ENCODE measurements at regions not wholly inside any gene's neighbourhood (a gene's known extent, or its start where the extent isn't known, plus 50 kb on each side); places are given as distances from the start of the nearest gene placed in this dataset.

DNA sequence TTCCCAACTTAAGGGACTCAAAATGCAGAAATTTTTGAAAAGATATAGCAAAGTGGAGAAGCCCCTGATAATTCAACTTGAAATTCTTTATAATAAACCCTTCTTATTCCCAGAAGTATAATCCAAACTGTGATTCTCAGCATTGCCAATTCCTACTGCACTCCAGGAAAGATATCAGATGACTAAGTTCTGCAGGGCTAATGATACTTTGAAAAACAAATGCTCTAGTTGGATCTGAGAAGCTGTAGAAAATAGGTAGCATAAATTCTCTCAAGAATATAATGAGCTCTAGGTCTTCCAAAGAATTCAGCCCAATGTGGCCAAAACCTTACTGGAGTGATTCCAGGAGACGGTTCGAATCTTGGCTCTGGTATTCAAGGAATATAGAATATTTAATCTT is 294.0 kb upstream of the PTBP2 start:
- H3K9me3 Mint-ChIP-seq (ENCODE audit: low read depth, unreplicated experiment), result no peaks in the 10 kb centered on the region
- no peak for DNase-seq
- H3K27ac Mint-ChIP-seq (ENCODE audit: unreplicated experiment), result no peak overlapping the region
- no TSS peak for BruUV-seq (replicated peaks)
- H3K4me3 Mint-ChIP-seq (ENCODE audit: low read depth, unreplicated experiment), result no peak overlapping the region
- H3K36me3 Mint-ChIP-seq (ENCODE audit: insufficient read depth, unreplicated experiment), result no peaks in the 10 kb centered on the region
- H3K27me3 Mint-ChIP-seq (ENCODE audit: unreplicated experiment), result no peaks in the 10 kb centered on the region
- CTCF ChIA-PET, result no interaction called here
- no peaks in the 10 kb centered on the region for H3K4me1 Mint-ChIP-seq (ENCODE audit: low read depth, unreplicated experiment)
- intact Hi-C loops (cut with micrococcal nuclease; ENCODE audit: unreplicated experiment), result no loop called here
- TF ChIP-seq, protein P1, sequence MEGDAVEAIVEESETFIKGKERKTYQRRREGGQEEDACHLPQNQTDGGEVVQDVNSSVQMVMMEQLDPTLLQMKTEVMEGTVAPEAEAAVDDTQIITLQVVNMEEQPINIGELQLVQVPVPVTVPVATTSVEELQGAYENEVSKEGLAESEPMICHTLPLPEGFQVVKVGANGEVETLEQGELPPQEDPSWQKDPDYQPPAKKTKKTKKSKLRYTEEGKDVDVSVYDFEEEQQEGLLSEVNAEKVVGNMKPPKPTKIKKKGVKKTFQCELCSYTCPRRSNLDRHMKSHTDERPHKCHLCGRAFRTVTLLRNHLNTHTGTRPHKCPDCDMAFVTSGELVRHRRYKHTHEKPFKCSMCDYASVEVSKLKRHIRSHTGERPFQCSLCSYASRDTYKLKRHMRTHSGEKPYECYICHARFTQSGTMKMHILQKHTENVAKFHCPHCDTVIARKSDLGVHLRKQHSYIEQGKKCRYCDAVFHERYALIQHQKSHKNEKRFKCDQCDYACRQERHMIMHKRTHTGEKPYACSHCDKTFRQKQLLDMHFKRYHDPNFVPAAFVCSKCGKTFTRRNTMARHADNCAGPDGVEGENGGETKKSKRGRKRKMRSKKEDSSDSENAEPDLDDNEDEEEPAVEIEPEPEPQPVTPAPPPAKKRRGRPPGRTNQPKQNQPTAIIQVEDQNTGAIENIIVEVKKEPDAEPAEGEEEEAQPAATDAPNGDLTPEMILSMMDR (IDR thresholded peaks at IDR 0.05; ENCODE audit: unreplicated experiment), result no peak

DNA sequence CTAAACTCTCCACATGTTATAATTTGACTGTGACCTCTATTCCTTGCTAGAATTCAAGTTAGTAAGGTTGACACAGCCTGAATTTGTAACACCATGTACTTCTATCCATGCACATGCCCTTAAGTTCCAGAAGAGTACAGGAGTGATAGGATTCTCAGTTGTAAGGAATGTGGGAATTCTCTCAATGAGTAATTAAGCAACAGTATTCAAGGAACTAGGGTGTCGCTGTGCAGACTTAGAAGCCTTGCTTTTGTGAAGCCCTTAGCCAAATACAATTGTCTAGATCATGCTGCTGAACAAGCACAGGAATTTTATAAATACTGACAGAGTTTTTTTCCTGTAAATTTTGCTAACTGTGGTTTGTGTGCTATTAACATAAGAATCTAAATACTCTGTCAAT is 276.3 kb upstream of the PTBP2 start:
- no TSS peak for BruUV-seq (replicated peaks)
- intact Hi-C loops (cut with micrococcal nuclease; ENCODE audit: unreplicated experiment), result loop anchor here (10.0 kb wide), 1 partner anchor 59 kb away; no protein-coding TSS in a partner anchor
- no peak for DNase-seq
- Mint-ChIP-seq H3K9me3 (ENCODE audit: low read depth, unreplicated experiment) (peaks cover 2% of the 10 kb centered on the region), H3K36me3 (ENCODE audit: insufficient read depth, unreplicated experiment) (no peaks in the 10 kb centered on the region), H3K4me3 (ENCODE audit: low read depth, unreplicated experiment) (no peak overlapping the region), H3K27me3 (ENCODE audit: unreplicated experiment) (no peaks in the 10 kb centered on the region), H3K27ac (ENCODE audit: unreplicated experiment) (no peak overlapping the region), H3K4me1 (ENCODE audit: low read depth, unreplicated experiment) (no peaks in the 10 kb centered on the region)
- TF ChIP-seq, protein P1 (IDR thresholded peaks at IDR 0.05; ENCODE audit: unreplicated experiment), result no peak
- CTCF ChIA-PET, result no interaction called here

DNA sequence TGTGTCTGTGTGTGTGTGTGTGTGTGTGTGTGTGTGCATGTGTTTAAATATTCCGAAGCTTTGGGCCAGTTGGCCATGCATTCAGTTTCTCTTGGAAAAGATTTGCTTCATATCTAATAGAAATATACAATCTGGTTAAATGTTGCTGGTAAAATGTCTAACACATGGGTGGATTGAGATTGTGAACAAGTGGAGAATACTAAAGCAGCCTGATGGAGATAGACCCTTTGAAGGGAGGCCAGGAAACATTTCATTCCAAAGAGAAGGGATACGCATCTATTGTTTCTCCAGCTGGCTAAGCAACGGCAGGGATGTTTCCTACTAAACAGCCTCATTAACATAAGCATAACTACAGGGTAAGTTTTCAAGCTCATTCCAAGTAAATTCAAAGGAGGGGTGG is 257.5 kb upstream of the PTBP2 start:
- Mint-ChIP-seq H3K9me3 (ENCODE audit: low read depth, unreplicated experiment) (no peaks in the 10 kb centered on the region), H3K4me1 (ENCODE audit: low read depth, unreplicated experiment) (no peaks in the 10 kb centered on the region), H3K27ac (ENCODE audit: unreplicated experiment) (no peak overlapping the region), H3K27me3 (ENCODE audit: unreplicated experiment) (no peaks in the 10 kb centered on the region), H3K4me3 (ENCODE audit: low read depth, unreplicated experiment) (no peak overlapping the region), H3K36me3 (ENCODE audit: insufficient read depth, unreplicated experiment) (no peaks in the 10 kb centered on the region)
- no peak for DNase-seq
- BruUV-seq (replicated peaks), result no TSS peak
- CTCF ChIA-PET, result no interaction called here
- TF ChIP-seq, protein P1 (IDR thresholded peaks at IDR 0.05; ENCODE audit: unreplicated experiment), result no peak
- intact Hi-C loops (cut with micrococcal nuclease; ENCODE audit: unreplicated experiment), result no loop called here

DNA sequence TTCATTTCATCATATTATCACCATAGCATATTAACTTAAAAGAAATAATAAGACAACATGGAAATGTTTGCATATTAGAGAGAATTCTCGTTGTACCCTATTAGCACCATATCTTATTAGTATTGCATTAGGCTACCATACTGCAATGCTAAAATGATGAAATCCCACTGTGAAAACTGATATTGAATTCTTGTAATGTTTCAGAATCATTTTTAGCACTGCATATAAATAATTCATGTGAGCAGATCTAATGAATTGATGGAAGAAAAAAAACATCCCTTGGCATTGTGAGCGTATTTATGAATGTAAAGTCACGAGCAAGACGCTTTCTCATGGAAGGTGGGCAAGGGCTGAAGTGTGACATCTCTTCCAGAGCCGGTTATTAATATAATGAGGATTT is 257.1 kb upstream of the PTBP2 start:
- Mint-ChIP-seq H3K36me3 (ENCODE audit: insufficient read depth, unreplicated experiment) (no peaks in the 10 kb centered on the region), H3K4me1 (ENCODE audit: low read depth, unreplicated experiment) (no peaks in the 10 kb centered on the region), H3K4me3 (ENCODE audit: low read depth, unreplicated experiment) (no peak overlapping the region), H3K27me3 (ENCODE audit: unreplicated experiment) (no peaks in the 10 kb centered on the region), H3K9me3 (ENCODE audit: low read depth, unreplicated experiment) (no peaks in the 10 kb centered on the region), H3K27ac (ENCODE audit: unreplicated experiment) (no peak overlapping the region)
- DNase-seq, result no peak
- intact Hi-C loops (cut with micrococcal nuclease; ENCODE audit: unreplicated experiment), result no loop called here
- TF ChIP-seq, protein P1 (IDR thresholded peaks at IDR 0.05; ENCODE audit: unreplicated experiment), result no peak
- BruUV-seq (replicated peaks), result no TSS peak
- CTCF ChIA-PET, result no interaction called here

DNA sequence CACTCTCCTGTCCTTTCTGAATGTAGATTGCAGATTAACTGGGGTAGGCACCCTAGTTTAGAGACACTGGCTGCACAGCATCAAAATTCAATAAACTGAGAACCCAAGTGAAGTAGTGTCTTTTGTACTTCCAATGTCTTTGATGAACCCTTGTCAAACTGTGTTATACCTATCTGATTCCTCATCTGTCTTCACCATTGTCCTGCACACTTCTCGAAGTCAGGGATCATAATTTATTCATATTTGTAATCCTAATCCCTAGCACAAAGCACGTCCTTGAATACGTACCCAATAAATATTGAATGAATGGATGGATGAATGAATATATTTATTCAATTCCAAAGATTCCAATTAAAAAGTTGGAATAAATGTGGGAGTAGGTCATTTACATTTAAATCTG is 256.6 kb upstream of the PTBP2 start:
- intact Hi-C loops (cut with micrococcal nuclease; ENCODE audit: unreplicated experiment), result no loop called here
- TF ChIP-seq, protein P1 (IDR thresholded peaks at IDR 0.05; ENCODE audit: unreplicated experiment), result no peak
- Mint-ChIP-seq H3K27ac (ENCODE audit: unreplicated experiment) (no peak overlapping the region), H3K36me3 (ENCODE audit: insufficient read depth, unreplicated experiment) (no peaks in the 10 kb centered on the region), H3K27me3 (ENCODE audit: unreplicated experiment) (no peaks in the 10 kb centered on the region), H3K4me3 (ENCODE audit: low read depth, unreplicated experiment) (no peak overlapping the region), H3K9me3 (ENCODE audit: low read depth, unreplicated experiment) (no peaks in the 10 kb centered on the region), H3K4me1 (ENCODE audit: low read depth, unreplicated experiment) (no peaks in the 10 kb centered on the region)
- DNase-seq, result no peak
- CTCF ChIA-PET, result no interaction called here
- no TSS peak for BruUV-seq (replicated peaks)

Data from Calu3 (cell line).